ENCODE measurements at regions not wholly inside any gene's neighbourhood (a gene's known extent, or its start where the extent isn't known, plus 50 kb on each side); places are given as distances from the start of the nearest gene placed in this dataset.

DNA sequence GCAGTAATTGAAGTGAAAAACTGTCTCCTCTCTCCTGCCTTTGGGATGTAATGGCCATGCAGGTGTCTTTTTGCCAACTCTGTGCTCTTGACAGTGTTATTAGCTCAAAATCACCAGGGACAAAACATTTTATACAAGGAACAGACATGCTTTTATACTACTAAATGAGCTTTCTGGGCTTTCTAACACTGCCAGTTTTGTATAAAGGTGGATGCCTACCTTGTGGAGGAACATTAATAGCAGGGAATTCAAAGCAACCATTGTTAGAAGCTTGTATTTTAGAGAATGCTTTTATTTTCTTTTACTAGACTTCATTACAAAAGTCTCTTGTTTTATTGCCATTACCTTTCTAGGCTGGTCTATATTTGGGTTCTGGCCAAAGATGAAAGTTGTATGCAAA, 54.7 kb upstream of the ARSJ start:
- in situ Hi-C loops (cut with MboI; ENCODE audit: low pct_ligation_motif_present in 1 of 4, low pct_unique_long_range_greater_than_20kb in 1 of 4, low sequenced_read_pairs in 3 of 4) = no loop called here
- intact Hi-C loops (cut with DNase I; ENCODE audit: low total_unique reads) = no loop called here
- H3K4me3 ChIP-seq = no peak overlapping the region
- TF ChIP-seq POLR2AphosphoS5 (IDR thresholded peaks at IDR 0.05) (no peak), POLR2A (IDR thresholded peaks at IDR 0.05) (no peak), EP300 (IDR thresholded peaks at IDR 0.05; ENCODE audit: low read depth) (no peak)
- TF ChIP-seq, protein P1, sequence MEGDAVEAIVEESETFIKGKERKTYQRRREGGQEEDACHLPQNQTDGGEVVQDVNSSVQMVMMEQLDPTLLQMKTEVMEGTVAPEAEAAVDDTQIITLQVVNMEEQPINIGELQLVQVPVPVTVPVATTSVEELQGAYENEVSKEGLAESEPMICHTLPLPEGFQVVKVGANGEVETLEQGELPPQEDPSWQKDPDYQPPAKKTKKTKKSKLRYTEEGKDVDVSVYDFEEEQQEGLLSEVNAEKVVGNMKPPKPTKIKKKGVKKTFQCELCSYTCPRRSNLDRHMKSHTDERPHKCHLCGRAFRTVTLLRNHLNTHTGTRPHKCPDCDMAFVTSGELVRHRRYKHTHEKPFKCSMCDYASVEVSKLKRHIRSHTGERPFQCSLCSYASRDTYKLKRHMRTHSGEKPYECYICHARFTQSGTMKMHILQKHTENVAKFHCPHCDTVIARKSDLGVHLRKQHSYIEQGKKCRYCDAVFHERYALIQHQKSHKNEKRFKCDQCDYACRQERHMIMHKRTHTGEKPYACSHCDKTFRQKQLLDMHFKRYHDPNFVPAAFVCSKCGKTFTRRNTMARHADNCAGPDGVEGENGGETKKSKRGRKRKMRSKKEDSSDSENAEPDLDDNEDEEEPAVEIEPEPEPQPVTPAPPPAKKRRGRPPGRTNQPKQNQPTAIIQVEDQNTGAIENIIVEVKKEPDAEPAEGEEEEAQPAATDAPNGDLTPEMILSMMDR (IDR thresholded peaks at IDR 0.05) = no peak
- H3K4me1 ChIP-seq = peaks cover 0 to 25% (median 12%) of the 10 kb centered on the region in 4 donors
- H3K27ac ChIP-seq = no peak overlapping the region
- DNase-seq = no peak
- H3K36me3 ChIP-seq = no peaks in the 10 kb centered on the region
- no peaks in the 10 kb centered on the region for H3K27me3 ChIP-seq
- H3K9me3 ChIP-seq = no peaks in the 10 kb centered on the region

DNA sequence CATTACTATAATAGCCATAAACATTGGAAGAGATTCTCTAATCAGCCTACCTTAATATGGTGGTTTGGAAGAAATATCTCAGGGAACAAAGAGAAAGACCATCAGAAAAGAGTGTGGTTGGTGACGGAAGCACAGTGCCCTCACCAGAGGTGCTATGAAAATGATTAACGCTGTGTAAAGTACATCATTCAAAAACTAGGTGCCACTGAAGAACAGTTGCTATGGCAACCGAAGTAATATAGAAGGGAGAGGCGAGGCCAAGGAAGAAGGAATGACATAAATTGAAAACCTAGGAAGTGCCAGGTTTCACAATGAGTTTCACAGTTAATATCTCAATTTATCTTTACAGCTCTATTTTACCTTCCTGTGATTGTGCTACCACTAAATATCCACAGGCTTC, 57.0 kb upstream of the ARSJ start:
- DNase-seq = no peak
- no peaks in the 10 kb centered on the region for H3K27me3 ChIP-seq
- H3K9me3 ChIP-seq = no peaks in the 10 kb centered on the region
- intact Hi-C loops (cut with DNase I; ENCODE audit: low total_unique reads) = no loop called here
- peaks cover 0 to 25% (median 12%) of the 10 kb centered on the region in 4 donors for H3K4me1 ChIP-seq
- 43 to 45% methylated on average over 3 to 4 of the region's 4 CpGs for whole genome bisulfite sequencing, 2 donors (ENCODE audit: low coverage in 1 of 2)
- in situ Hi-C loops (cut with MboI; ENCODE audit: low pct_ligation_motif_present in 1 of 4, low pct_unique_long_range_greater_than_20kb in 1 of 4, low sequenced_read_pairs in 3 of 4) = no loop called here
- no peak overlapping the region for H3K4me3 ChIP-seq
- H3K36me3 ChIP-seq = no peaks in the 10 kb centered on the region
- H3K27ac ChIP-seq = peak overlapping the region in 3 of 4 donors; percentile 52 to 72 (median 71)
- TF ChIP-seq EP300 (IDR thresholded peaks at IDR 0.05; ENCODE audit: low read depth) = no peak
- no peak for TF ChIP-seq POLR2AphosphoS5 (IDR thresholded peaks at IDR 0.05)
- TF ChIP-seq, protein P1 (IDR thresholded peaks at IDR 0.05) = no peak
- TF ChIP-seq POLR2A (IDR thresholded peaks at IDR 0.05) = no peak

DNA sequence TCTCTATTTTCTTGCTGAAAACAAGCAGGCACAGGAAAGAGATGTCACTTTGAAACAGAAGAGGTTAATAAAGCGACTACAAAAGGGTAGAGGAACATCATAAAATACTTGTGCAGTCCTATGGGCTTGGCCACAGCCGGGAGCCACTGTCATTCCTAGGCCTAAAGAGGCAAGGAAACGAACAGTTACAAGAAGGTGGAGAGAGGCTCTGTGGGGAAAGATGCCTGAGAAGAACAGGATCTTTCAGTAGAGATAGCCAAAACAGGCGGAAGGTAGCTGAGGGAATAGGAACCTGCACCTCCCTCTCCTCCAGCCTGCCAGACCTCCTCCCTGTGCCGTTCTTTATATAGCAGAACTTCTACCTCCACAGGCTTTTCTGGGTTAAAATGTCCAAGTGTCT, 57.4 kb upstream of the ARSJ start:
- DNase-seq = no peak
- 40 to 50% methylated on average over 5 of the region's 5 CpGs for WGBS, 2 donors (ENCODE audit: low coverage in 1 of 2)
- intact Hi-C loops (cut with DNase I; ENCODE audit: low total_unique reads) = no loop called here
- TF ChIP-seq POLR2AphosphoS5 (IDR thresholded peaks at IDR 0.05) = no peak
- TF ChIP-seq, protein P1 (IDR thresholded peaks at IDR 0.05) = no peak
- no peak for TF ChIP-seq EP300 (IDR thresholded peaks at IDR 0.05; ENCODE audit: low read depth)
- TF ChIP-seq POLR2A (IDR thresholded peaks at IDR 0.05) = no peak
- no peaks in the 10 kb centered on the region for H3K36me3 ChIP-seq
- no peak overlapping the region for H3K4me3 ChIP-seq
- H3K4me1 ChIP-seq = peaks cover 0 to 25% (median 12%) of the 10 kb centered on the region in 4 donors
- peak overlapping the region in 3 of 4 donors; percentile 52 to 72 (median 71) for H3K27ac ChIP-seq
- H3K9me3 ChIP-seq = no peaks in the 10 kb centered on the region
- no peaks in the 10 kb centered on the region for H3K27me3 ChIP-seq
- in situ Hi-C loops (cut with MboI; ENCODE audit: low pct_ligation_motif_present in 1 of 4, low pct_unique_long_range_greater_than_20kb in 1 of 4, low sequenced_read_pairs in 3 of 4) = no loop called here

DNA sequence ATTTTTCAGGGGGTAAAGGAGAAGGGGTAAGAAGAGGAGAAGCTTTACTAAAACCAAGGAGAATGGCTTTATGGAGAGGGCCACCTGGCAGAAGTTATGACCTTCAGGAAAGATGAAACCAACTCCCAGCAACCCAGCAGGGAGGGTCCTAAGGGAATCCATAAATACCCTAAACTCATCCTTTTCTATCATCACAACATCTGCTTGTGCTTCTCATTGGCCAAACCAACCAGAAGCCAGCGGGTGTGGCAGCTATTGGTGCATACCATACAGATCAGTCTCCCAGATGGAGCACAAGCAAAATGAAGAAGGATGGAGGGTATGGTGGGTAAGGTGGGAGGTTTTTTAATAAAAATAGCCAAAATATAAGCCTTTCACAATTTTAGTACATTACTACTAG, 58.5 kb upstream of the ARSJ start:
- no peak for DNase-seq
- no peaks in the 10 kb centered on the region for H3K9me3 ChIP-seq
- 100% methylated on average over 1 of the region's 1 CpG; no CpG with 5 or more reads in 1 of the 2 donors for WGBS, 2 donors (ENCODE audit: low coverage in 1 of 2)

More for the DNA sequence above, 58.5 kb upstream of the ARSJ start:
- intact Hi-C loops (cut with DNase I; ENCODE audit: low total_unique reads) = no loop called here
- Histone ChIP-seq H3K36me3 (no peaks in the 10 kb centered on the region), H3K4me3 (no peak overlapping the region), H3K4me1 (peaks cover 0 to 25% (median 12%) of the 10 kb centered on the region in 4 donors), H3K27ac (peak overlapping the region in 2 of 4 donors; percentile 71 to 72), H3K27me3 (no peaks in the 10 kb centered on the region)
- TF ChIP-seq, protein P1 (IDR thresholded peaks at IDR 0.05) = no peak
- TF ChIP-seq EP300 (IDR thresholded peaks at IDR 0.05; ENCODE audit: low read depth) (no peak), POLR2AphosphoS5 (IDR thresholded peaks at IDR 0.05) (no peak), POLR2A (IDR thresholded peaks at IDR 0.05) (no peak)
- in situ Hi-C loops (cut with MboI; ENCODE audit: low pct_ligation_motif_present in 1 of 4, low pct_unique_long_range_greater_than_20kb in 1 of 4, low sequenced_read_pairs in 3 of 4) = no loop called here

Data from transverse colon (tissue), 4 donors.